Mesendoderm (in vitro differentiated cells): ENCODE measurements at regions not wholly inside any gene's neighbourhood (a gene's known extent, or its start where the extent isn't known, plus 50 kb on each side); places are given as distances from the start of the nearest gene placed in this dataset.

ENCODE experiments used
- DNase-seq: peaks from one replicate; pipeline ENCODE4 v3.0.0; 2013
- H2AK5ac ChIP-seq: 2 replicates; pipeline ENCODE4 v1.6.1; 2013; ENCODE audit warnings: low read length, inconsistent platforms
- H2BK120ac ChIP-seq: 2 replicates; pipeline ENCODE4 v1.6.1; 2013; ENCODE audit warnings: low read depth, mild to moderate bottlenecking, low read length, moderate library complexity, mixed read lengths
- H2BK15ac ChIP-seq: replicated peaks from 2 replicates; pipeline ENCODE4 v1.6.1; 2013; ENCODE audit warnings: low read depth, mild to moderate bottlenecking, moderate library complexity
- H2BK5ac ChIP-seq: 2 replicates; pipeline ENCODE4 v1.6.1; 2013; ENCODE audit warnings: low read length, inconsistent platforms
- H3K18ac ChIP-seq: 2 replicates; pipeline ENCODE4 v1.6.1; 2013; ENCODE audit warnings: mild to moderate bottlenecking, low read length, mixed read lengths
- H3K23ac ChIP-seq: one replicate; pipeline ENCODE4 v1.6.1; 2013; ENCODE audit warnings: low read length
- H3K27ac ChIP-seq: 2 replicates; pipeline ENCODE4 v1.5.1; 2013; ENCODE audit warnings: low read depth, mild to moderate bottlenecking, inconsistent platforms, low read length, moderate library complexity
- H3K27me3 ChIP-seq: 2 replicates; pipeline ENCODE4 v1.6.1; 2013; ENCODE audit warnings: low read length, control low read depth, mild to moderate bottlenecking, inconsistent platforms; ENCODE audit not compliant: insufficient read depth, poor library complexity
- H3K36me3 ChIP-seq: 2 replicates; pipeline ENCODE4 v1.6.1; 2013; ENCODE audit warnings: low read length, inconsistent platforms; ENCODE audit not compliant: control insufficient read depth, insufficient read depth
- H3K4ac ChIP-seq: one replicate; pipeline ENCODE4 v1.6.1; 2013; ENCODE audit warnings: low read depth, mild to moderate bottlenecking, low read length, moderate library complexity
- H3K4me1 ChIP-seq: 2 replicates; pipeline ENCODE4 v1.6.1; 2013; ENCODE audit warnings: low read depth, low read length, inconsistent platforms; ENCODE audit not compliant: control insufficient read depth
- H3K4me2 ChIP-seq: 2 replicates; pipeline ENCODE4 v1.6.1; 2013; ENCODE audit warnings: low read length
- H3K4me3 ChIP-seq: 2 replicates; pipeline ENCODE4 v1.5.1; 2013; ENCODE audit warnings: mild to moderate bottlenecking, low read length
- H3K56ac ChIP-seq: one replicate; pipeline ENCODE4 v1.6.1; 2013; ENCODE audit warnings: low read length
- H3K79me1 ChIP-seq: 2 replicates; pipeline ENCODE4 v1.6.1; 2013; ENCODE audit warnings: low read length, inconsistent platforms
- H3K79me2 ChIP-seq: 2 replicates; pipeline ENCODE4 v1.6.1; 2013; ENCODE audit warnings: mild to moderate bottlenecking, low read length; ENCODE audit not compliant: control insufficient read depth, insufficient read depth
- H3K9ac ChIP-seq: 2 replicates; pipeline ENCODE4 v1.6.1; 2013; ENCODE audit warnings: low read length, inconsistent platforms
- H4K5ac ChIP-seq: one replicate; pipeline ENCODE4 v1.6.1; 2013; ENCODE audit warnings: low read length
- H4K8ac ChIP-seq: one replicate; pipeline ENCODE4 v1.6.1; 2013; ENCODE audit warnings: low read depth, mild to moderate bottlenecking, control low read depth, low read length, moderate library complexity
- WGBS: extraction: QIAGEN DNeasy Blood & Tissue Kit; methylation state at CpG from one replicate; pipeline ENCODE4 v1.1.7; 2013; ENCODE audit warnings: low lambda C conversion rate, missing lambda C conversion rate; ENCODE audit not compliant: insufficient coverage; ENCODE audit errors: extremely low coverage; 5-methylcytosine and 5-hydroxymethylcytosine counted together

- Histone ChIP-seq H4K8ac (no peak overlapping the region), H2AK5ac (no peak overlapping the region), H3K23ac (no peak overlapping the region), H3K79me2 (no peaks in the 10 kb centered on the region), H3K79me1 (no peaks in the 10 kb centered on the region), H2BK120ac (no peak overlapping the region), H3K27ac (no peak overlapping the region), H3K4ac (no peak overlapping the region), H3K4me1 (no peaks in the 10 kb centered on the region), H3K36me3 (no peaks in the 10 kb centered on the region), H4K5ac (no peak overlapping the region), H2BK5ac (no peak overlapping the region), H3K18ac (no peak overlapping the region), H2BK15ac (no peak overlapping the region), H3K4me2 (no peak overlapping the region), H3K27me3 (no peaks in the 10 kb centered on the region), H3K56ac (no peak overlapping the region), H3K9ac (no peak overlapping the region), H3K4me3 (no peak overlapping the region)
- no peak for DNase-seq
- no CpG with 5 or more reads among the region's 1 CpG for WGBS
Observed at GRCh38 chr5:23451156-23451555, 56.3 kb upstream of the PRDM9 start.

DNA sequence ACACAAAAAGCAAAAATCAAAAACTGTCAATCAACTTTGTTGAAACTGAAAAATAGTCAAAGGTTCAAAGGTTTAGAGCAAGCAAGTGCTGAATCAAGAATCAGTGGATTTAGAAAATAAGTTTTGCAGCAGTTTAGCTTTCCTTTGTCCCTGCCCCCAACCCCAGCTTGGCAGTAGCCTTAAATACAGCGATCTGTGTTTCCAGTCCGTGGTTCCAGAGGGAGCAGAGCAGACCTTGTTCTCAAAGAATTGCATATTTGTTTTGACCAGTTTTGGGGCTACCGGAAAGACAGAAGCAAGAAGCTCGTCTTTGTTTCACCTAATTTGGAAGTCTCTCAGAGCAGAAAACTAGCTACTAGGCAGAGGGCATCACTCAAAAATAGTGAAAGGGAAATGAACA, 57.2 kb upstream of the PRDM9 start:
- H3K4ac ChIP-seq, result no peak overlapping the region
- no peak overlapping the region for H3K18ac ChIP-seq
- H3K9ac ChIP-seq, result no peak overlapping the region
- H2BK120ac ChIP-seq, result no peak overlapping the region
- H3K36me3 ChIP-seq, result no peaks in the 10 kb centered on the region
- no peak overlapping the region for H2AK5ac ChIP-seq
- WGBS, result no CpG with 5 or more reads among the region's 4 CpGs
- H3K79me1 ChIP-seq, result no peaks in the 10 kb centered on the region
- H4K8ac ChIP-seq, result no peak overlapping the region
- DNase-seq, result no peak
- H3K27ac ChIP-seq, result no peak overlapping the region
- no peak overlapping the region for H2BK5ac ChIP-seq
- H3K27me3 ChIP-seq, result no peaks in the 10 kb centered on the region
- no peak overlapping the region for H3K56ac ChIP-seq
- H3K79me2 ChIP-seq, result no peaks in the 10 kb centered on the region
- no peaks in the 10 kb centered on the region for H3K4me1 ChIP-seq
- H4K5ac ChIP-seq, result no peak overlapping the region
- H2BK15ac ChIP-seq, result no peak overlapping the region
- no peak overlapping the region for H3K4me3 ChIP-seq
- H3K4me2 ChIP-seq, result no peak overlapping the region
- no peak overlapping the region for H3K23ac ChIP-seq

GRCh38 chr5:23448627-23449026, 58.8 kb upstream of the PRDM9 start:
- no peak overlapping the region for H3K9ac ChIP-seq
- H2BK5ac ChIP-seq, result no peak overlapping the region
- no peaks in the 10 kb centered on the region for H3K79me1 ChIP-seq
- no peaks in the 10 kb centered on the region for H3K27me3 ChIP-seq
- H3K36me3 ChIP-seq, result no peaks in the 10 kb centered on the region
- no peak overlapping the region for H4K8ac ChIP-seq
- no peak overlapping the region for H3K4ac ChIP-seq
- H3K18ac ChIP-seq, result no peak overlapping the region
- no peak overlapping the region for H3K56ac ChIP-seq
- H3K4me3 ChIP-seq, result no peak overlapping the region
- H3K4me1 ChIP-seq, result no peaks in the 10 kb centered on the region
- H3K23ac ChIP-seq, result no peak overlapping the region
- H2BK15ac ChIP-seq, result no peak overlapping the region
- H2BK120ac ChIP-seq, result no peak overlapping the region
- no peaks in the 10 kb centered on the region for H3K79me2 ChIP-seq
- no peak overlapping the region for H3K27ac ChIP-seq
- H3K4me2 ChIP-seq, result no peak overlapping the region
- H4K5ac ChIP-seq, result no peak overlapping the region
- H2AK5ac ChIP-seq, result no peak overlapping the region
- no peak for DNase-seq

DNA sequence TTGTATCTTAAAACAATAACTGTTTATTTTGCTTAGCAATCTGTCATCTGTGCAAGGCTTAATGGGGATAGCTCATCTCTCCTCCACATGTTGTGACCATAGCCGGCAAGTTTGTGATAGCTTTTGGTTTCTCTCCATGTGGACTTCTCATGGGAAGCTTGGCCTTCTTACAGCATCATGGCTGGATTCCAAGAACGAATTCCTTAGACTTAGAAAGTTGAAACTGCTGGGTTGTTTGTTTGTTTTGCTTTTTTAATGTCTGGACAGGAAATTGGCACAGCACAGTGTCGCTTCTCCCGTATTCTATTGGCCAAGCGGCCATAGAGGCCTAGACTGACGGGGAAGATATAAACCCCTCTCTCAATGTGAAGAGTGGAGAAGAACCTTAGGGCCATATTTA, 61.0 kb upstream of the PRDM9 start:
- Histone ChIP-seq H2BK5ac (no peak overlapping the region), H3K9ac (no peak overlapping the region), H4K8ac (no peak overlapping the region), H3K18ac (no peak overlapping the region), H2AK5ac (no peak overlapping the region), H3K56ac (no peak overlapping the region), H3K4ac (no peak overlapping the region), H3K27me3 (no peaks in the 10 kb centered on the region), H3K4me2 (no peak overlapping the region), H3K36me3 (no peaks in the 10 kb centered on the region), H3K79me2 (no peaks in the 10 kb centered on the region), H2BK120ac (no peak overlapping the region), H4K5ac (no peak overlapping the region), H3K4me3 (no peak overlapping the region), H3K27ac (no peak overlapping the region), H3K79me1 (no peaks in the 10 kb centered on the region), H3K4me1 (no peaks in the 10 kb centered on the region), H2BK15ac (no peak overlapping the region), H3K23ac (no peak overlapping the region)
- no peak for DNase-seq
- no CpG with 5 or more reads among the region's 6 CpGs for WGBS

DNA sequence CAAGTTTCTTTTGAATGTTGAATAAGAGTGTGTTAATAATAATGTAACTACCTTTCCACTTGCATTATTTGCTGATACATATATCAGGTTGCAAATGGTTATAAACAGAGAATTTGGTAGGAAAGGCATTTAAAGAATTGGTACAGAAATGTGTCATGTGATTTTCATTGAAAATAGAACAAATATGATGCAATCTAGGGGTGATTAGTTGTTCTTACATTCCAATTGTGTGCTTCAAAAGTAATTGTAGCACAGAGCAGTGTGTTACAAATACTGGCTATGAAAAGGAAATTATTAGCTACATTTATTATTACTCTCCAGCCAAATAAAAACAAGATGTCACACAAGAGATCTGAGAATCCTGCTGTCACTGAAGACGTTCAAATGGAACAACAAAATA, 61.8 kb upstream of the PRDM9 start:
- no CpG with 5 or more reads among the region's 1 CpG for WGBS

DNA sequence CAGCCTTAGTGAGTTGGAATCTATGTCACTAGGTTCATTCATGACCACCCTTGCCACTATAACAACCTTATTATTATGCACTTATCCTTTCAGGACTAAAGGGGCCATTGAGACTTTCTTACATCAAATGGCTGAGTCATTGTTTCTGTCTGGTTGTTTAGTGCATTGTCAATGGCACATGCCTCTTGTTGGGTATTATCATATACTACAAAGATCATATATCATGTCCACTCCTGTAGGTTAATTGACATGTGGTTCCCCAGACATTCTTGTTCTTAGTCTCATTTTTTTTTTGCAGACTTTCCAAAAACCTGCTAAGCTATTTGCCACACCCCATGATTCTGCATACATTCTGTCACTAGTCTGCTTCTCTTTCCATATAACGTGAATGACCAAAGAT, 66.7 kb upstream of the PRDM9 start:
- H3K27ac ChIP-seq, result no peak overlapping the region
- H4K8ac ChIP-seq, result no peak overlapping the region
- H3K23ac ChIP-seq, result no peak overlapping the region
- H4K5ac ChIP-seq, result no peak overlapping the region
- H3K4ac ChIP-seq, result no peak overlapping the region
- WGBS, result no CpG with 5 or more reads among the region's 1 CpG
- H3K4me3 ChIP-seq, result no peak overlapping the region
- no peak overlapping the region for H2AK5ac ChIP-seq
- no peak overlapping the region for H2BK5ac ChIP-seq
- no peak overlapping the region for H3K56ac ChIP-seq
- H3K27me3 ChIP-seq, result no peaks in the 10 kb centered on the region
- no peaks in the 10 kb centered on the region for H3K79me2 ChIP-seq
- no peak overlapping the region for H3K4me2 ChIP-seq
- H2BK120ac ChIP-seq, result no peak overlapping the region
- H3K4me1 ChIP-seq, result no peaks in the 10 kb centered on the region
- H3K36me3 ChIP-seq, result no peaks in the 10 kb centered on the region
- no peak overlapping the region for H3K18ac ChIP-seq
- H3K9ac ChIP-seq, result no peak overlapping the region
- no peak for DNase-seq
- no peak overlapping the region for H2BK15ac ChIP-seq
- H3K79me1 ChIP-seq, result no peaks in the 10 kb centered on the region

More for the DNA sequence above, 61.8 kb upstream of the PRDM9 start:
- no peak overlapping the region for H3K9ac ChIP-seq
- H3K36me3 ChIP-seq, result no peaks in the 10 kb centered on the region
- no peak for DNase-seq
- no peak overlapping the region for H2BK120ac ChIP-seq
- no peak overlapping the region for H2BK15ac ChIP-seq
- no peaks in the 10 kb centered on the region for H3K4me1 ChIP-seq
- H2AK5ac ChIP-seq, result no peak overlapping the region
- no peaks in the 10 kb centered on the region for H3K79me2 ChIP-seq
- H3K4ac ChIP-seq, result no peak overlapping the region
- H3K27ac ChIP-seq, result no peak overlapping the region
- no peak overlapping the region for H4K8ac ChIP-seq
- no peak overlapping the region for H4K5ac ChIP-seq
- H3K23ac ChIP-seq, result no peak overlapping the region
- H3K4me2 ChIP-seq, result no peak overlapping the region
- H3K18ac ChIP-seq, result no peak overlapping the region
- H3K4me3 ChIP-seq, result no peak overlapping the region
- H3K27me3 ChIP-seq, result no peaks in the 10 kb centered on the region
- no peak overlapping the region for H2BK5ac ChIP-seq
- no peaks in the 10 kb centered on the region for H3K79me1 ChIP-seq
- H3K56ac ChIP-seq, result no peak overlapping the region
